HG02610 (cell line): ENCODE measurements at regions not wholly inside any gene's neighbourhood (a gene's known extent, or its start where the extent isn't known, plus 50 kb on each side); places are given as distances from the start of the nearest gene placed in this dataset.
"Not testable (repeated sequence)": the region's sequence is repeated elsewhere in the genome, so short reads cannot be mapped to it uniquely, and the experiment has no call there.

Experiments
- ATAC-seq: cut with Tn5 transposase; IDR thresholded peaks from one replicate; pipeline ENCODE4 v1.9.1; 2021; ENCODE audit warnings: mild to moderate bottlenecking, moderate library complexity; ENCODE audit not compliant: unreplicated experiment

- no peak for ATAC-seq
Observed at GRCh38 chr12:43255522-43256111, 296.4 kb downstream of the ADAMTS20 start.

GRCh38 chr12:43252585-43252984 lies 299.4 kb downstream of the ADAMTS20 start:
- ATAC-seq: no peak

- ATAC-seq: no peak
Observed at GRCh38 chr12:43245947-43246346, 306.1 kb downstream of the ADAMTS20 start.

GRCh38 chr12:43241986-43242385 lies 310.0 kb downstream of the ADAMTS20 start:
- no peak for ATAC-seq

- no peak for ATAC-seq
Observed at GRCh38 chr12:43238281-43238680, 313.7 kb downstream of the ADAMTS20 start.

- ATAC-seq: no peak
Observed at GRCh38 chr12:43237238-43237879, 314.6 kb downstream of the ADAMTS20 start.

GRCh38 chr12:43235721-43236120 lies 316.3 kb downstream of the ADAMTS20 start:
- no peak for ATAC-seq

- ATAC-seq: no peak
Observed at GRCh38 chr12:43233861-43234260, 318.1 kb downstream of the ADAMTS20 start.

- no peak for ATAC-seq
Observed at GRCh38 chr12:43226151-43226550, 325.9 kb downstream of the ADAMTS20 start.

- ATAC-seq: not testable (repeated sequence)
Observed at GRCh38 chr12:43224190-43224805, 327.7 kb downstream of the ADAMTS20 start.

- no peak for ATAC-seq
Observed at GRCh38 chr12:43222796-43223195, 329.2 kb downstream of the ADAMTS20 start.

- no peak for ATAC-seq
Observed at GRCh38 chr12:43221216-43221615, 330.8 kb downstream of the ADAMTS20 start.

GRCh38 chr12:43216490-43216889 lies 335.5 kb downstream of the ADAMTS20 start:
- no peak for ATAC-seq

- no peak for ATAC-seq
Observed at GRCh38 chr12:43214166-43214565, 337.8 kb downstream of the ADAMTS20 start.

GRCh38 chr12:43213608-43214007 lies 338.4 kb downstream of the ADAMTS20 start:
- ATAC-seq: no peak

GRCh38 chr12:43210485-43211192 lies 341.4 kb downstream of the ADAMTS20 start:
- ATAC-seq: peak; percentile 99

GRCh38 chr12:43208627-43209026 lies 343.4 kb downstream of the ADAMTS20 start:
- ATAC-seq: no peak

GRCh38 chr12:43208221-43208620 lies 343.8 kb downstream of the ADAMTS20 start:
- no peak for ATAC-seq

GRCh38 chr12:43206396-43206795 lies 345.6 kb downstream of the ADAMTS20 start:
- ATAC-seq: no peak

- no peak for ATAC-seq
Observed at GRCh38 chr12:43198608-43199007, 353.4 kb downstream of the ADAMTS20 start.

GRCh38 chr12:43196268-43196907 lies 355.6 kb downstream of the ADAMTS20 start:
- ATAC-seq: no peak
